ENCODE measurements at regions not wholly inside any gene's neighbourhood (a gene's known extent, or its start where the extent isn't known, plus 50 kb on each side); places are given as distances from the start of the nearest gene placed in this dataset.

- TF ChIP-seq CTCF (IDR thresholded peaks at IDR 0.05; ENCODE audit: insufficient read depth, low read length): no peak
- H3K4me3 ChIP-seq (ENCODE audit: low read depth, low read length): no peak overlapping the region
- peak; percentile 71 for DNase-seq (ENCODE audit: low read depth)
These were observed 69.6 kb upstream of the RMDN2 start for GRCh38 chr2:37855283-37856041.

GRCh38 chr2:37856101-37856751 lies 68.9 kb upstream of the RMDN2 start:
- no peak for TF ChIP-seq CTCF (IDR thresholded peaks at IDR 0.05; ENCODE audit: insufficient read depth, low read length)
- H3K4me3 ChIP-seq (ENCODE audit: low read depth, low read length): no peak overlapping the region
- DNase-seq (ENCODE audit: low read depth): peak; percentile 11

- no peak overlapping the region for H3K4me3 ChIP-seq (ENCODE audit: low read depth, low read length)
- no peak for DNase-seq (ENCODE audit: low read depth)
- no peak for TF ChIP-seq CTCF (IDR thresholded peaks at IDR 0.05; ENCODE audit: insufficient read depth, low read length)
These were observed 67.3 kb upstream of the RMDN2 start for GRCh38 chr2:37857575-37858399.

- DNase-seq (ENCODE audit: low read depth): peak; percentile 25
- H3K4me3 ChIP-seq (ENCODE audit: low read depth, low read length): no peak overlapping the region
- TF ChIP-seq CTCF (IDR thresholded peaks at IDR 0.05; ENCODE audit: insufficient read depth, low read length): no peak
These were observed 66.7 kb upstream of the RMDN2 start for GRCh38 chr2:37858400-37858711.

GRCh38 chr2:37858725-37859267 lies 66.3 kb upstream of the RMDN2 start:
- no peak for DNase-seq (ENCODE audit: low read depth)
- TF ChIP-seq CTCF (IDR thresholded peaks at IDR 0.05; ENCODE audit: insufficient read depth, low read length): no peak
- no peak overlapping the region for H3K4me3 ChIP-seq (ENCODE audit: low read depth, low read length)

GRCh38 chr2:37862620-37863019 lies 62.5 kb upstream of the RMDN2 start:
- H3K4me3 ChIP-seq (ENCODE audit: low read depth, low read length): no peak overlapping the region
- TF ChIP-seq CTCF (IDR thresholded peaks at IDR 0.05; ENCODE audit: insufficient read depth, low read length): no peak
- no peak for DNase-seq (ENCODE audit: low read depth)
